K562 (cell line): ENCODE measurements at regions not wholly inside any gene's neighbourhood (a gene's known extent, or its start where the extent isn't known, plus 50 kb on each side); places are given as distances from the start of the nearest gene placed in this dataset.

Source experiments
- ATAC-seq: fragments of 200-7000 bp; cut with Tn5 transposase; 3 replicates; pipeline ENCODE4 v1.9.1; 2020; ENCODE audit warnings: moderate library complexity
- BruUV-seq: library from RNA; stranded (reverse); fragments of 400-500 nt; replicated peaks from 2 replicates; lab custom pipeline; 2021; lab: Mats Ljungman, UMichigan
- CTCF ChIA-PET: fragments of 300-600 bp; formaldehyde crosslinking; extraction: SDS; loops from one replicate; lab custom pipeline; 2021; ENCODE audit warnings: low intra/inter-chr PET ratio; lab: Yijun Ruan, JAX
- POLR2A ChIA-PET: fragments of 300-600, 350-650 bp; sonication (Branson Sonifier 250); formaldehyde crosslinking; extraction: SDS; loops from one replicate; lab custom pipeline; 2021; ENCODE audit warnings: antibody characterized with exemption, inconsistent platforms; lab: Yijun Ruan, JAX
- DNase-seq, 4 experiments: peaks; one replicate each; pipeline versions ENCODE4 v3.0.0 to v3.0.0-alpha.2; 2011 to 2018; ENCODE audit warnings: low spot score in 3 of 4, mixed read lengths in 3 of 4; ENCODE audit errors: extremely low read depth in 1 of 4
- FAIRE-seq: peaks from 2 replicates; lab custom pipeline; 2011; peaks lifted over from hg19 to GRCh38; lab: Jason Lieb, UNC
- H2AFZ ChIP-seq: 2 replicates; pipeline ENCODE4 v1.6.0; 2011; ENCODE audit warnings: low read depth, low read length, control low read depth, inconsistent platforms
- H3K27ac ChIP-seq: fragments of 200-600 bp; 3 replicates; pipeline ENCODE4 v1.8.0; 2011; ENCODE audit warnings: low read depth, mild to moderate bottlenecking, control low read depth, inconsistent platforms, low read length, moderate library complexity, mixed read lengths; ENCODE audit errors: extremely low read depth
- H3K27me3 ChIP-seq, 2 experiments: fragments of 300-600 bp in 1 of 2; 2 replicates in 1 of 2; 3 replicates in 1 of 2; pipeline versions ENCODE4 v1.6.0 to v1.8.0; 2011; ENCODE audit warnings: inconsistent platforms in 2 of 2, low read length in 2 of 2, mild to moderate bottlenecking in 1 of 2, mixed read lengths in 1 of 2, moderate library complexity in 1 of 2; ENCODE audit not compliant: control insufficient read depth in 2 of 2, insufficient read depth in 2 of 2
- H3K36me3 ChIP-seq: fragments of 300-600 bp; 3 replicates; pipeline ENCODE4 v1.8.0; 2011; ENCODE audit warnings: mild to moderate bottlenecking, low read length, inconsistent platforms; ENCODE audit not compliant: control insufficient read depth, insufficient read depth
- H3K4me1 ChIP-seq, 2 experiments: fragments of 200-600 bp in 1 of 2; replicated peaks in 1 of 2; 2 replicates in 1 of 2; 3 replicates in 1 of 2; pipeline versions ENCODE4 v1.5.1 to v1.8.0; 2011; ENCODE audit warnings: inconsistent platforms in 2 of 2, low read length in 2 of 2, mild to moderate bottlenecking in 1 of 2, mixed read lengths in 1 of 2, moderate library complexity in 1 of 2; ENCODE audit not compliant: control insufficient read depth in 2 of 2, insufficient read depth in 2 of 2
- H3K4me2 ChIP-seq: 2 replicates; pipeline ENCODE4 v1.6.1; 2011; ENCODE audit warnings: low read length, control low read depth, inconsistent platforms, mixed read lengths; ENCODE audit not compliant: insufficient read depth
- H3K4me3 ChIP-seq: fragments of 200-600 bp; sonication (generic), shearing (Covaris generic); 2 replicates; pipeline ENCODE4 v1.5.1; 2016; ENCODE audit warnings: control low read depth, inconsistent platforms
- H3K79me2 ChIP-seq: fragments of 200-600 bp; 3 replicates; pipeline ENCODE4 v1.8.0; 2011; ENCODE audit warnings: low read length, inconsistent platforms; ENCODE audit not compliant: control insufficient read depth, insufficient read depth
- H3K9ac ChIP-seq, 2 experiments: 2 replicates each; pipeline versions ENCODE4 v1.6.0 to v1.6.1; 2011; ENCODE audit warnings: low read depth in 2 of 2, low read length in 2 of 2, control low read depth in 1 of 2, inconsistent platforms in 1 of 2, mild to moderate bottlenecking in 1 of 2, mixed read lengths in 1 of 2; ENCODE audit not compliant: insufficient read depth in 1 of 2
- H3K9me1 ChIP-seq: one replicate; pipeline ENCODE4 v1.6.0; 2011; ENCODE audit warnings: inconsistent platforms, mild to moderate bottlenecking, low read length, moderate library complexity; ENCODE audit not compliant: control insufficient read depth, insufficient read depth
- H3K9me3 ChIP-seq: replicated peaks from 2 replicates; pipeline ENCODE4 v1.5.1; 2011; ENCODE audit warnings: low read depth, low read length, inconsistent platforms; ENCODE audit not compliant: control insufficient read depth, insufficient read depth
- H4K20me1 ChIP-seq: replicated peaks from 2 replicates; pipeline ENCODE4 v1.6.1; 2011; ENCODE audit warnings: low read length, inconsistent platforms, mixed read lengths; ENCODE audit not compliant: control insufficient read depth, insufficient read depth
- ZNF41 ChIP-seq: fragments of 250-450 bp; sonication (Bioruptor Pico); conservative IDR thresholded peaks from 2 replicates; pipeline ENCODE4 v1.4.0; 2020; ENCODE audit warnings: mild to moderate bottlenecking
- ZNF655 ChIP-seq: fragments of 250-450 bp; sonication (Bioruptor Pico); IDR thresholded peaks from 2 replicates; pipeline ENCODE4 v1.5.0; 2021
- WGBS: fragments of 100-300 bp; shearing (Covaris generic); methylation state at CpG from one replicate; pipeline ENCODE4 v1.1.6; 2016; ENCODE audit warnings: low coverage, mixed read lengths; ENCODE audit not compliant: insufficient coverage; ENCODE audit errors: missing lambda C conversion rate; 5-methylcytosine and 5-hydroxymethylcytosine counted together
- in situ Hi-C: fragments of 300-500 bp; cut with MboI; formaldehyde crosslinking; loops from 4 replicates; pipeline ENCODE4 v1.15.0; 2018; ENCODE audit warnings: inconsistent platforms, mixed read lengths
- intact Hi-C: fragments of 100-400 bp; cut with micrococcal nuclease; formaldehyde crosslinking; loops from 2 replicates; pipeline ENCODE4 v1.14.2; 2022
- TF ChIP-seq, protein P1 (sequence below): sonication (generic); formaldehyde crosslinking; IDR thresholded peaks from 2 replicates; pipeline ENCODE4 v1.8.0; 2023; ENCODE audit warnings: missing genetic modification reagents, mild to moderate bottlenecking, borderline replicate concordance

DNA sequence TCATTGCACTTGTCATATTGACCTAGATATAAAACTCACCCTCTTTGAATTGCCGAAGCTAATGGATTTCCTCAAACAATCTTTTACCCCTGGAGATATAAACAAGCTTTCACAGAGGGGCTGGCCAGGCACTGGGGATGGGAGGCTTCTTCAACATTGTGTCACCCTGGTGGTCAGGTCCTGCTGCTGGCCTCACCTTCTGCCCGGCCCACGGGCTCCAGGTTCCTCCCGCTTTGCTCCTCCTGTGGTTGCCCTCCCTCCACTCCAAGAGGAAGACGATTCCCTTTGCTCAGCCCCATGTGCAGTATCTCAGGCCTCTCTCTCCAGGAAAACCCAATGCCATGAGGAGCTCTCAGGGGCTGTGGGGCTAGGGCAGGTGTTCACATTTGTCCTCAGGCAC lies 118.1 kb upstream of the ADCY1 start:
- H3K4me3 ChIP-seq: no peak overlapping the region
- H3K27me3 ChIP-seq: no peaks in the 10 kb centered on the region; a peak in 1 of 5 replicates
- 0% methylated on average over 4 of the region's 5 CpGs for WGBS
- no peaks in the 10 kb centered on the region for H3K9me1 ChIP-seq
- ChIA-PET POLR2A (no interaction called here), CTCF (no interaction called here)
- no peaks in the 10 kb centered on the region for H4K20me1 ChIP-seq
- no peaks in the 10 kb centered on the region for H3K36me3 ChIP-seq
- in situ Hi-C loops: no loop called here
- no peak overlapping the region for H3K27ac ChIP-seq
- intact Hi-C loops: no loop called here
- DNase-seq (no peak), FAIRE-seq (no peak), ATAC-seq (no peak)
- no peak overlapping the region for H2AFZ ChIP-seq
- no peaks in the 10 kb centered on the region for H3K79me2 ChIP-seq
- no peak overlapping the region for H3K4me2 ChIP-seq
- peaks cover 0 to 4% of the 10 kb centered on the region in 2 experiments; a peak in 1 of 5 replicates for H3K4me1 ChIP-seq
- no peaks in the 10 kb centered on the region for H3K9me3 ChIP-seq
- H3K9ac ChIP-seq: no peak overlapping the region
- TF ChIP-seq ZNF655 (CRISPR knock-in tag) (no peak), ZNF41 (CRISPR knock-in tag) (no peak)
- TF ChIP-seq, protein P1, sequence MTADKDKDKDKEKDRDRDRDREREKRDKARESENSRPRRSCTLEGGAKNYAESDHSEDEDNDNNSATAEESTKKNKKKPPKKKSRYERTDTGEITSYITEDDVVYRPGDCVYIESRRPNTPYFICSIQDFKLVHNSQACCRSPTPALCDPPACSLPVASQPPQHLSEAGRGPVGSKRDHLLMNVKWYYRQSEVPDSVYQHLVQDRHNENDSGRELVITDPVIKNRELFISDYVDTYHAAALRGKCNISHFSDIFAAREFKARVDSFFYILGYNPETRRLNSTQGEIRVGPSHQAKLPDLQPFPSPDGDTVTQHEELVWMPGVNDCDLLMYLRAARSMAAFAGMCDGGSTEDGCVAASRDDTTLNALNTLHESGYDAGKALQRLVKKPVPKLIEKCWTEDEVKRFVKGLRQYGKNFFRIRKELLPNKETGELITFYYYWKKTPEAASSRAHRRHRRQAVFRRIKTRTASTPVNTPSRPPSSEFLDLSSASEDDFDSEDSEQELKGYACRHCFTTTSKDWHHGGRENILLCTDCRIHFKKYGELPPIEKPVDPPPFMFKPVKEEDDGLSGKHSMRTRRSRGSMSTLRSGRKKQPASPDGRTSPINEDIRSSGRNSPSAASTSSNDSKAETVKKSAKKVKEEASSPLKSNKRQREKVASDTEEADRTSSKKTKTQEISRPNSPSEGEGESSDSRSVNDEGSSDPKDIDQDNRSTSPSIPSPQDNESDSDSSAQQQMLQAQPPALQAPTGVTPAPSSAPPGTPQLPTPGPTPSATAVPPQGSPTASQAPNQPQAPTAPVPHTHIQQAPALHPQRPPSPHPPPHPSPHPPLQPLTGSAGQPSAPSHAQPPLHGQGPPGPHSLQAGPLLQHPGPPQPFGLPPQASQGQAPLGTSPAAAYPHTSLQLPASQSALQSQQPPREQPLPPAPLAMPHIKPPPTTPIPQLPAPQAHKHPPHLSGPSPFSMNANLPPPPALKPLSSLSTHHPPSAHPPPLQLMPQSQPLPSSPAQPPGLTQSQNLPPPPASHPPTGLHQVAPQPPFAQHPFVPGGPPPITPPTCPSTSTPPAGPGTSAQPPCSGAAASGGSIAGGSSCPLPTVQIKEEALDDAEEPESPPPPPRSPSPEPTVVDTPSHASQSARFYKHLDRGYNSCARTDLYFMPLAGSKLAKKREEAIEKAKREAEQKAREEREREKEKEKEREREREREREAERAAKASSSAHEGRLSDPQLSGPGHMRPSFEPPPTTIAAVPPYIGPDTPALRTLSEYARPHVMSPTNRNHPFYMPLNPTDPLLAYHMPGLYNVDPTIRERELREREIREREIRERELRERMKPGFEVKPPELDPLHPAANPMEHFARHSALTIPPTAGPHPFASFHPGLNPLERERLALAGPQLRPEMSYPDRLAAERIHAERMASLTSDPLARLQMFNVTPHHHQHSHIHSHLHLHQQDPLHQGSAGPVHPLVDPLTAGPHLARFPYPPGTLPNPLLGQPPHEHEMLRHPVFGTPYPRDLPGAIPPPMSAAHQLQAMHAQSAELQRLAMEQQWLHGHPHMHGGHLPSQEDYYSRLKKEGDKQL (CRISPR knock-in tag): no peak
- no TSS peak for BruUV-seq
